Activated T-helper 2 cell treated with anti-CD3 and anti-CD28 coated beads, Interferon-gamma antibody, Interleukin-2, Interleukin-4, amounts not matched to agents 10 μg/mL and 5 μg/mL and 100 μg/mL, durations not matched to agents 14 hours and 24 hours and 36 hours (primary cell): ENCODE measurements at regions not wholly inside any gene's neighbourhood (a gene's known extent, or its start where the extent isn't known, plus 50 kb on each side); places are given as distances from the start of the nearest gene placed in this dataset.

Experiments
- DNase-seq: peaks from one replicate; pipeline ENCODE4 v3.0.0; 2021; ENCODE audit warnings: low spot score
- H3K27ac Mint-ChIP-seq: one replicate; pipeline ENCODE4 v1.8.0; 2021; ENCODE audit warnings: mixed read lengths
- H3K27me3 Mint-ChIP-seq: one replicate; pipeline ENCODE4 v1.8.0; 2021; ENCODE audit warnings: low read depth, mixed read lengths
- H3K36me3 Mint-ChIP-seq: one replicate; pipeline ENCODE4 v1.8.0; 2021; ENCODE audit warnings: low read depth, mixed read lengths
- H3K4me1 Mint-ChIP-seq: one replicate; pipeline ENCODE4 v1.8.0; 2021; ENCODE audit warnings: low read depth, mixed read lengths
- H3K4me3 Mint-ChIP-seq: one replicate; pipeline ENCODE4 v1.8.0; 2021; ENCODE audit warnings: low read depth, mild to moderate bottlenecking, moderate library complexity, mixed read lengths
- H3K9me3 Mint-ChIP-seq: one replicate; pipeline ENCODE4 v1.8.0; 2021; ENCODE audit warnings: mixed read lengths
- intact Hi-C: fragments of 100-400 bp; cut with micrococcal nuclease; formaldehyde crosslinking; loops from one replicate; pipeline ENCODE4 v1.15.1; 2023

DNA sequence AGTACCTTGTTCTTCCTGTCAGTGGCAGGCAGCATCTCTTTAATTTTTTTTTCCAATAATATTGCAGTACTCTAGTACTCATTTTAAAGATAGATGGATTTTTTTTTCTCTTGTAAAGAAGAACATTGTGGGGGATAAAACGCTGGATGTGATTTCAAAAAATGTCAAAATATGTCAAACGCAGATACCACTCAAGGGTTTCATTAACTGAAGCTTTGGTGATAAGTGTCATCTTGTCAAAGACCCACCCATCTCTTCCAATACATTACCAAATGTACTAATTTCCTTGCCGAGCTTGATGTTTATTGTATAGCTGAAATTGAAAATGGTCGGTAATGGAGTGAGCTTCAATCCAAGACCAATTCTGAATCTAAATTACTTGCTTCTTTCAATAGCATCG, 332.4 kb upstream of the SOX2 start:
- Mint-ChIP-seq H3K27me3 (no peaks in the 10 kb centered on the region), H3K9me3 (peaks cover 4% of the 10 kb centered on the region)

DNA sequence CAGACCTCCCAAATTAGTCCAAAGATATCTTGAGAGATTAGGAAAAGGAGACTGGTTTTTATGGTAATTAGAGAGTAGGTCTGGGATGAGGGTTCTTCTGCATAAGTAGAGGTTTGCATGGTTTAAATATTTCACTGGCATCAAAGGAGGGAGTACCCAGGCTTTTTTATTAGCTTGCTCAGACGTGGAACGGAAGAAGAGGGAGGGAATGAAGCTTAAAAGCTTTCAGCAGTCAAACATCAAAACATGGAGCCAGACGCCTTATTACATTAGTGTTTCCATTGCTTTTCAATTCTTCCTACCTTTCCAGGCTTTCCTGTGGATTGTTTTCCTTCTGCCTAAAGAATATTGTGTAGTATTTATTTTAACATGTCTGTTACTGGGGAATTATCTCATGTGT, 342.1 kb upstream of the SOX2 start:
- no peak for DNase-seq
- Mint-ChIP-seq H3K36me3 (no peaks in the 10 kb centered on the region), H3K4me3 (no peak overlapping the region), H3K9me3 (no peaks in the 10 kb centered on the region), H3K27me3 (no peaks in the 10 kb centered on the region), H3K4me1 (no peaks in the 10 kb centered on the region), H3K27ac (no peak overlapping the region)
- intact Hi-C loops, result no loop called here

More for the DNA sequence above, 332.4 kb upstream of the SOX2 start:
- Mint-ChIP-seq H3K36me3 (no peaks in the 10 kb centered on the region), H3K27ac (no peak overlapping the region), H3K4me1 (no peaks in the 10 kb centered on the region), H3K4me3 (no peak overlapping the region)
- no peak for DNase-seq
- intact Hi-C loops, result no loop called here

DNA sequence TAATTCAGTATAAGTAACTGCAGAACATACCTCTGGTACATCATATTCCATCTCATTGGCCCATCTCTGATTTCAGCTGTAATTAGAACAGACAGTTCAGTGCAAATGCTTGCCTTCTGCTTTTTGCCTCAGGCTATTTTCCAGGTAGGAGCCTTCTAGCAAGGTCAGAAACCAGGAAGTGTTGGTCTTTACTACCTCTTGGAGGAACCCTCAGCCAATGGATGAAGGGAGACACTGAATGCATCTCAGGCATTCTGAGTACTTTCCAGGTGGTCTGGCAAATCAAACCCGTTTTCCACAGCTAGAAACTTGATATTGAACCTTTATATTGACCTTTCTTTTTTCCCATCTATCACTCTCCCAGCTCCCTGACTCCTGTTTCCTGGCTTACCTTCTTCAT, 348.5 kb upstream of the SOX2 start:
- Mint-ChIP-seq H3K36me3 (no peaks in the 10 kb centered on the region), H3K9me3 (no peaks in the 10 kb centered on the region), H3K27ac (no peak overlapping the region), H3K4me3 (no peak overlapping the region), H3K4me1 (no peaks in the 10 kb centered on the region), H3K27me3 (no peaks in the 10 kb centered on the region)
- intact Hi-C loops, result no loop called here
- DNase-seq, result no peak

DNA sequence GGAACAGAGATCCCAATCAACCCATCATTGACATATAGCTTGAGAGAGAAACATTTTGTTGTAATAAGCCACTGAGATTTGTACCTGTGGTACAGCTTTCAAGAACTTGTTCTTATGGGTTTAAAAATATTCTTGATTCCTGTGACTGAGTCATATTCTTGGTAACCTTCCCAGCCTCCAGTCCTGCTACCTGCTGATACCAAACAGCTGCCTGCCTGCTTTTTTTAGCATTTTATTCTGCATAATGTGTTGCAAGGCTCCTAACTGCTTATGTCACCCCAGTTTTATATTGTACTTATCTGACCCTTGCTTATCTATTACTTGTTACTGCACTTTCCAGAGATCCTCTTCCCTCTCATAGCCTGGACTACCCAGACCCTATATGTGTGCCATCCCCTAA, 349.3 kb upstream of the SOX2 start:
- Mint-ChIP-seq H3K9me3 (no peaks in the 10 kb centered on the region), H3K27ac (no peak overlapping the region), H3K4me3 (no peak overlapping the region), H3K4me1 (no peaks in the 10 kb centered on the region), H3K36me3 (no peaks in the 10 kb centered on the region), H3K27me3 (no peaks in the 10 kb centered on the region)
- DNase-seq, result no peak
- intact Hi-C loops, result no loop called here

DNA sequence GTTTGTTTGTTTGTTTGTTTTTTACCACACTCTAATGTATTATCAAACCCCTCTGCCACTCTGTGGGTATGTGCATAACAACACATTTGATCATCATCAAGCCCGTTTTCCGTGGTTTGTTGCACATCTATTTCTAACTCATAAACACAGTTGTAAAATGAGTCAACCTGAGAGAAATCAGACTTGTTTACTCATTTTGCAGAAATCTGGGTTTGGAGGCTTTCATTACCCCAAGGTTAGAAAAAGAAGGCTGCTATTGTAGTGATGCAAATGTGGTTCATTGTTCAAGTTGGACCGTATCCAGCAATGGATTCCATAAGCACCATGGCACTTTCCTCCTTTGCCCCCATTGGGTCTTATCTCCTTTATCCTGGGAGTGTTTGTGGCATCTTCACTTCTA, 353.2 kb upstream of the SOX2 start:
- H3K27me3 Mint-ChIP-seq, result no peaks in the 10 kb centered on the region

DNA sequence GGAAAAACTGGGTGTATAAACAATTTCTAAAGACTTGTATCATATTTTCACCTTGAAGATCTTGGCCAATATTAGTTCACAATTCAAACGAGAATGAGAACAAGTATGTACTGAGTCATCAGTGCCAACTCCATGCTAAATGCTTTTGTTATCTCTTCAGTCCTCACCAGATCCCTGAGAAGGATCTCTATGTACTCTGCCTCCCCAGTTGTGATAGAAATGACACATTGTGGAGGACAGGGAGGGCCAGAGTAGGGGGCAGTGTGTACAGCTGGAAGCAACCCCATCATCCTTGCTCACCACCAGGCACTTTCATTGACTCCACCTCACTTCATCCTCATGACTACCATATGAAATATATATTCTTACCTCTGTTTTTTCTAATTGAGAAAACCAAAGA, 353.7 kb upstream of the SOX2 start:
- no peak for DNase-seq
- H3K27me3 Mint-ChIP-seq, result no peaks in the 10 kb centered on the region
- no peaks in the 10 kb centered on the region for H3K4me1 Mint-ChIP-seq
- no peaks in the 10 kb centered on the region for H3K36me3 Mint-ChIP-seq
- no peak overlapping the region for H3K27ac Mint-ChIP-seq
- H3K4me3 Mint-ChIP-seq, result no peak overlapping the region
- no peaks in the 10 kb centered on the region for H3K9me3 Mint-ChIP-seq
- intact Hi-C loops, result no loop called here

More for the DNA sequence above, 353.2 kb upstream of the SOX2 start:
- H3K9me3 Mint-ChIP-seq, result no peaks in the 10 kb centered on the region
- DNase-seq, result no peak
- intact Hi-C loops, result no loop called here
- no peak overlapping the region for H3K27ac Mint-ChIP-seq
- H3K4me1 Mint-ChIP-seq, result no peaks in the 10 kb centered on the region
- no peaks in the 10 kb centered on the region for H3K36me3 Mint-ChIP-seq
- H3K4me3 Mint-ChIP-seq, result no peak overlapping the region

DNA sequence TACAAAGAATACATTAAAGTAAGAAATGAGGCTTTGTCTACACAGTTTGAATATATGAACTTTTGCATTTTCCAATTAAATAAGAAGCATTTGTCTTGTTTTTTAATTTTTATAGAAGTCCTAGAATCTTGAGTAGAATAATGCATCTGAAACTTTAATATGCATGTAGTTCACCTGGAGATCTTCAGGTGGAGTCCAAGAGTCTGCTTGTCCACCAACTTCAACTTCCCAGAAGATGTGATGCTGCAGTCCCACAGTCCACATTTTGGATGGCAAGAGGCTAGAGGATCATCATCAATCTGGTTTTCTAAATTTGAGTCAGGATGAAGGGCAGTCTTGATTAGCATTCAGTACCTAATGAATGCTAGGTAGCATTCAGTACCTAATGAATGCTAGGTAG, 357.6 kb upstream of the SOX2 start:
- Mint-ChIP-seq H3K4me3 (no peak overlapping the region), H3K4me1 (no peaks in the 10 kb centered on the region), H3K27ac (no peak overlapping the region), H3K27me3 (no peaks in the 10 kb centered on the region), H3K9me3 (no peaks in the 10 kb centered on the region), H3K36me3 (no peaks in the 10 kb centered on the region)
- intact Hi-C loops, result no loop called here
- DNase-seq, result no peak

DNA sequence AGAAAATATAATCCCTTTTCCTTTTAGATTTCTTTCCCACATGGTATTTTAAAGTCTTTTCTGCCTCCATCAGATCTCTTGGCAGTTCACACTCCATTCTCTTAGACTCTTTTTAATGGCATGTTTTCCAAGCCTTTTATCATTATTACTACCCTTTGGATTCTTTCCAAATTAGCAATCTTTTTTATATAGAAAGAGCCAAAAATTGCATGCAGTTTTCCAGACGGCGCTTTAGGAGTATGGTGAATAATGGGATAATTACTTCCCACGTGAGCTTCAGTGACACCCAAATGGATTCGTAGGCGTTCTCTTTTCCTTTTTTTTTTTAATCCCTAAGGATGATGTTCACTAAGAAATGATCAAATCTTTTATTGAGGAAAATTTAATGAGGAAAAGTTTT, 354.8 kb upstream of the DNAJC19 start:
- DNase-seq, result no peak
- intact Hi-C loops, result no loop called here
- Mint-ChIP-seq H3K27ac (no peak overlapping the region), H3K4me1 (no peaks in the 10 kb centered on the region), H3K27me3 (no peaks in the 10 kb centered on the region), H3K4me3 (no peak overlapping the region), H3K9me3 (no peaks in the 10 kb centered on the region), H3K36me3 (no peaks in the 10 kb centered on the region)

DNA sequence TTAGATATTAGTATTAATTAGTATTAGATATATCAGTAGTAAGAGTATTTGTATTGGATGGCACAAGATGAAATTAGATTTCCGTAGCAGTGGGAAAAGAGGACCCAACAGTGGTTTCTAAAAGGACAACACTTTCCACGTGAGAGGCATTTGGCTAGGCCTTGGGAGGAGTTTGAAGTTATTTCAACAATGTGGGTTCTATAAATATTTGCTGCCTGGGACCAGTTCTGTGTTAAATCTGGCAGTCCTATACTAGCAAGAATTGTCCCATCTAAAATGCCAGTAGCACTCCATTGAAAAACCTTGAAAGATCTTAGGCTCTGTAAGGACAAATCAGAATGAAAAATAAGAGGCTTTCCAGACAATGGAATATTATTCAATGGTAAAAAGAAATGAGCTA, 347.1 kb upstream of the DNAJC19 start:
- intact Hi-C loops, result no loop called here

DNA sequence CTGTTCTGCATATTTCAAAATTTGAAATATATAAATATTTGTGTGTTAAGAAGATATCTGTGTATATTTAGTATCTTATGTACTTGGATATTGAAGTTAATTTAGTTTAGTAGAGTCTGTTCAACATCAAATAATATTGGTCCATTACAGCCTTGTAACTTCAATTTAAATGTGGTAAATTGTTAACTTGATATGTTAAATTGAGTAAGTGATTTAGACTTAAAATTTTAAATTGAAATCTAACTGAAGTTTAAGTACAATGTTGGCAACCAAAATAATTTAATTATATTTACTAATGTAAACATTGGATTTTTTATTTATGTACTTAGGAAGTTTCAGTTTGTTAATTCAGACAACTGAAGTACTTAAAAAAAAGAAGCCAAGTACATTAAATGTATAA, 343.9 kb upstream of the DNAJC19 start:
- Mint-ChIP-seq H3K27me3 (no peaks in the 10 kb centered on the region), H3K9me3 (no peaks in the 10 kb centered on the region), H3K27ac (no peak overlapping the region), H3K4me1 (no peaks in the 10 kb centered on the region), H3K36me3 (no peaks in the 10 kb centered on the region), H3K4me3 (no peak overlapping the region)
- no peak for DNase-seq
- intact Hi-C loops, result no loop called here

More for the DNA sequence above, 347.1 kb upstream of the DNAJC19 start:
- Mint-ChIP-seq H3K27me3 (no peaks in the 10 kb centered on the region), H3K9me3 (no peaks in the 10 kb centered on the region), H3K4me1 (no peaks in the 10 kb centered on the region), H3K4me3 (no peak overlapping the region), H3K36me3 (no peaks in the 10 kb centered on the region), H3K27ac (no peak overlapping the region)
- DNase-seq, result no peak

DNA sequence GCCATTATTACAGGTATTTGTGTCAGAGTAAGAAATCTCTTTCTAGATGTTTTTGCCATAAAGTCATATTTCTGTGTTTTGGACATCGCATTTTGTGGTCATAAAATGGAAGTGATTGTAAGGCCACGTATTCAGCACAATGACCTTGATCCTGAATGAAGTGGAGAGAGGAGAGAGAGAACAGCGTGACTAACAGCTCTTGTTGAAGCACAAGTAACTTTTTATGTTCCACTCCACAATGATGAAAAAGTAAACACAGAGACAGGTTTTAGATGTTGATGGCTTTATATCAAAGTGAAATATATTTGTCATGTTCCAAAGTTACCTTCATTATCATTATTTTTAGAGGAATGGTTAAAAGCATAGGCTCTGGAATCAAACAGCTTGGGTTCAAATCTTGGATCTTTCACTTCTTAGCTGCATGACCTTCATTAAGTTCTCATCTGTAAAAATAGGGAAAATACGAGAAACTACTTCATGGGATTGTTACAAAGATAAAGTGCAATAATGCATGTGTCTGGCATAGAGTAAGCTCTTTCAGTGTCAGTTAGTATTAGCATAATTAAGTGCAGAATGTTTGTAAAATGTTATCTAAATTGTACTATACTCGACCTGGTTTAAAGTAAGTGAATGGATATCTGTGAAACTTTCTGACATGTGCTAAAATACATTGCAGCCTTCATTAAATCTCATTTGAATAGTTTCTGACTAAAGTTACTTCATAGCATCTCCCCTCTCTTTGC, 341.5 kb upstream of the DNAJC19 start:
- H3K9me3 Mint-ChIP-seq, result no peaks in the 10 kb centered on the region
- H3K27me3 Mint-ChIP-seq, result no peaks in the 10 kb centered on the region
- H3K4me1 Mint-ChIP-seq, result no peaks in the 10 kb centered on the region
- H3K27ac Mint-ChIP-seq, result no peak overlapping the region
- no peak overlapping the region for H3K4me3 Mint-ChIP-seq
- intact Hi-C loops, result no loop called here
- no peaks in the 10 kb centered on the region for H3K36me3 Mint-ChIP-seq
- DNase-seq, result no peak

DNA sequence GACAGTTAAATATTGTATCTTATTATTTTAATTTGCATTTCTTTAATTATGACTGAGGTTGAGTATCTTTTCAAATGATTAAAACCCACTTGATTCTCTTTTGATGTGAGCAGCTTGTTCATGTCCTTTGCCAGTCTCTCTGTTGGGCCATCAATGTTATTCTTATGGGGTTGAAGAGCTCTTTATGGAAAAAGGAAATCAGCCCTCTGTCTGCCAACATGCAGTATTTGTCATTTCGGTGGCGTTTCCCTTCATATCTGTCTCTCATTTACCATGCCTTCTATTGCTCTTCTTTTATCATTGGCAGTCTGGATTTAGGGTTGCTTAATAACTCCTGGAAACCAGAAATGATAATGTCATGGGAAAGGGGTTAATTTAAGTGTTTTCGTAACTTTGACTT, 340.7 kb upstream of the DNAJC19 start:
- H3K36me3 Mint-ChIP-seq, result no peaks in the 10 kb centered on the region
- no peaks in the 10 kb centered on the region for H3K27me3 Mint-ChIP-seq
- no peak overlapping the region for H3K27ac Mint-ChIP-seq
- H3K4me1 Mint-ChIP-seq, result no peaks in the 10 kb centered on the region
- intact Hi-C loops, result no loop called here
- H3K4me3 Mint-ChIP-seq, result no peak overlapping the region
- no peak for DNase-seq
- no peaks in the 10 kb centered on the region for H3K9me3 Mint-ChIP-seq

DNA sequence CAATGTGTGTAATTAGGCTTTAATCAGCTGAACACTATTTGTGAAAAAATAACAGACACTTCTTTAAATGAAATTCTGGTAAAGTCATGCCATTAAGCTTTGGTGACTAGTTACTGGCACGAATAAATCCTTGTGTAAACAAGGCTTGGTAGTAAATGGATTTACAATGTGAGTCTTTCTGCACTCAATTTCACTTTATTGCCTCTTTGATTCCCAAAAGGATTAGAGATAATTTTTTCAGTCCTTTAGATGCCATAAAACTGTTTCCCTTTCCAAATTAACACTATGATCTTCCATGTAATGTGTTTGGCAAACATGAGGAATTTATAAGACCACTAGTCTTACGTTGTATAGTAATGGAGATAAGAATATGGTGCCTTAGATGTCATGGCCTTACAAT, 339.5 kb upstream of the DNAJC19 start:
- Mint-ChIP-seq H3K4me1 (no peaks in the 10 kb centered on the region), H3K27ac (no peak overlapping the region), H3K27me3 (no peaks in the 10 kb centered on the region), H3K36me3 (no peaks in the 10 kb centered on the region), H3K9me3 (no peaks in the 10 kb centered on the region), H3K4me3 (no peak overlapping the region)
- intact Hi-C loops, result loop anchor here (5.0 kb wide), 1 partner anchor 1353 kb away; no protein-coding TSS in a partner anchor
- no peak for DNase-seq

DNA sequence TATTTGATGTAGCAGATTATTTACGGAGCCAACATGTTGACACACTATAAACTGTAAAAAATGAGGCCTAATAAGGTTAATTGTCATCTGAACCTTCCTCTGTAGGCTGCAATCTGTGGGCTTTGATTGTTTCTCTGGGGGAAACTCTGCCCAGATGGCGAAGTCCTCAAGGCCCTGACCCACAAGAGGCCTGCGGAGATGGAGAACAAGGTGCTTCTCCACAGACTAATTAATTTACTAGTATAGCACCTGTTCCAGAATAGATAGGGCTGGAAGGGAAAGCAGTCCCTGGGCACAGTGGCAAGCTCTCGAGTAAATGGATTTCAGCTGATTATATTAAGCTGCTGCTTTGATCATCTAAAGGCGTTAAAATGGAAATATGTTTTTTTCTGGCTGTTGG, 338.8 kb upstream of the DNAJC19 start:
- H3K27ac Mint-ChIP-seq, result no peak overlapping the region
- DNase-seq, result no peak
- no peaks in the 10 kb centered on the region for H3K9me3 Mint-ChIP-seq
- intact Hi-C loops, result loop anchor here (5.0 kb wide), 1 partner anchor 1354 kb away; no protein-coding TSS in a partner anchor
- no peaks in the 10 kb centered on the region for H3K36me3 Mint-ChIP-seq
- H3K4me3 Mint-ChIP-seq, result no peak overlapping the region
- no peaks in the 10 kb centered on the region for H3K4me1 Mint-ChIP-seq
- no peaks in the 10 kb centered on the region for H3K27me3 Mint-ChIP-seq
